Activated CD4-positive, CD25-positive, alpha-beta regulatory T cell treated with anti-CD3 and anti-CD28 coated beads, Interleukin-2, amount 50 U/mL, for 24 hours (primary cell): ENCODE measurements at regions not wholly inside any gene's neighbourhood (a gene's known extent, or its start where the extent isn't known, plus 50 kb on each side); places are given as distances from the start of the nearest gene placed in this dataset.

Experiments used
- ATAC-seq, 2 donors: fragments of 150-1000 bp; cut with Tn5 transposase; one replicate each; pipeline ENCODE4 v1.10.0; 2021; ENCODE audit warnings: mild to moderate bottlenecking in 1 of 2, moderate library complexity in 1 of 2

- no peak for ATAC-seq
These were observed 830.4 kb downstream of the GALR1 start for GRCh38 chr18:78080081-78080480.

- ATAC-seq = no peak
These were observed 831.1 kb downstream of the GALR1 start for GRCh38 chr18:78080761-78081160.

- no peak for ATAC-seq
These were observed 833.2 kb downstream of the GALR1 start for GRCh38 chr18:78082816-78083215.

- no peak for ATAC-seq
These were observed 835.9 kb downstream of the GALR1 start for GRCh38 chr18:78085241-78086185.

GRCh38 chr18:78086931-78087330 lies 837.3 kb downstream of the GALR1 start:
- ATAC-seq = no peak

GRCh38 chr18:78087338-78087737 lies 837.7 kb downstream of the GALR1 start:
- ATAC-seq = no peak

DNA sequence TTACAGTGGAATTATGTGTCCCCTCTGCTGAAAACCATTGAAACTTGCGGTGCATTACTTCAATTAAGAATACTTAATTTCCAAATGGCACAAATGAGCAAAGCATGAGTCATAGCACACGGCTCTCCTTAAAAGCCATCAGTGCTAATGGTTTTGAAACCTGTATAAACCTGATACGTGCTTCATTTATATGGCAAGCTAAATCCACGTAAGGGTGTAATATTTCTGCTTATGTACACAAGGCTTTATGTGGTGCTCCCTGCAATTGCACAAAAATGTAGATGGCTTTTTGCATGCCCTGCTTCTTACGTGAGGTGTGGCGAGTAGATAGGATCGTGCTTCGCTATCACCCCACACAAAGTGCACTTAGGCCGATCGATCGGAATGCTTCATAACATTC lies 840.9 kb downstream of the GALR1 start:
- ATAC-seq = no peak

DNA sequence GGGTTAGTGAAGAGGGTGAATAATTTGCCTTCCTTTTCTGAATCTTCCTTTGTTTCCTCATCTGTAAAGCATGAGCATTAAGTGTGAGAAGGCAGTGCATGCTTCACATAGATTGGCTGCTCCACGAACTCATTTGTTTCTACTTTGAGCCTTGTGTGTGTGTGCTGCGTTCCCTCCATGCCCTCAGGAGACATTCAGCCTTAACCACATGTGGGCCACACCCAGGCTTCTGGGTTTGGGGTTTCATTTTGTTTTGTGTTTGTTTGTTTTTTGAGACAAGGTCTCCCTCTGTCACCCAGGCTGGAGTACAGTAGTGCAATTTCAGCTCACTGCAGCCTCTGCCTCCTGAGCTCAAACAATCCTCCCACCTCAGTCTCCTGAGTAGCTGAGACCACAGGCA lies 843.3 kb downstream of the GALR1 start:
- no peak for ATAC-seq

DNA sequence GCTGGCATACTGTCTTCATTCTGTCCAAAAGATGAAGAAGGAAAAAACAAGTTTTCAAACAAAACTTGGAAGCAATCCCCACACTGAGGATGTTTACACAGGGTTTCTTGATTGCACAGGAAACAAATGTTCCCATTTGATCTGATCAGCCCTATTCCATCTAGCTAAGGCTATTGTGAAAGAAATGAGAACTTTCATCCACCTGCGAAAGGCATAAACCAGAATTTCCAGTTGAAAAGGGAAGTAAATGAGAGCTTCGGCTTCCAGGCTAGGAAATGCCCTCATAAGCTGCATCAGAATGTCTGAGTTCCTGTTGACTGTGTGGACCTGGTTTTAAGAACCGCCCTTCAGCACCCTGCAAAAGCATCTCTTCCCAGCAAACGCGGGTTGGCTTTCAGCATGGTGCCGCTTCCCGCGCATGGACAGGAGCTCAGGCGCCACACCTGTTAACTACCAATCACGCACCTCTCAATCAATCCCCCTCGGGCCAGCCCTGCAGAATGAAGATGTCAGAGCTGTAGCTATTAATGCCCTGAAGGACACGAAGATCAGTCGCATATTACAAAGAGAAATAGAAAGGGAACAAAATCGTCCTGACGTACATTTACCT lies 850.4 kb downstream of the GALR1 start:
- no peak for ATAC-seq

DNA sequence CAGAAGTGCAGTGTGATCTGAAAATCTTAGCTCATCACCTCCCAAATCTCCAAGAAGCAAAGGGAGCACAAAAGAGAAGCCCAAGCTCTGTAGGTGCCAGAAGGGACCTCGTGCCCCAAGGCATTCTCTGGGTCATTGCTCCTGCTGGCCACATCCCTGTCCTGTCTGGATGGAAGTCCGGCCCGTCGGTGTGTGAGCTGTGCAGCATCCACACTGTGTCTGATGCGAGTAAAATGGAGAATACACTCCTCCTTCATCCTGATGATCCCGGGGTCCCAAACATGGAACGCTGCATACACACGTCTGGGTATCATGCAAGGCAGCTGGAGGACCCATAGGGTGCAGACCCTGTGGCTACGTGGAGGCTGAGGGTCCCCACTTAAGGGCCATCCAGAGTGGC lies 851.4 kb downstream of the GALR1 start:
- no peak for ATAC-seq

- no peak for ATAC-seq
These were observed 852.5 kb downstream of the GALR1 start for GRCh38 chr18:78102135-78102534.

- ATAC-seq = no peak
These were observed 856.0 kb downstream of the GALR1 start for GRCh38 chr18:78105611-78106010.

DNA sequence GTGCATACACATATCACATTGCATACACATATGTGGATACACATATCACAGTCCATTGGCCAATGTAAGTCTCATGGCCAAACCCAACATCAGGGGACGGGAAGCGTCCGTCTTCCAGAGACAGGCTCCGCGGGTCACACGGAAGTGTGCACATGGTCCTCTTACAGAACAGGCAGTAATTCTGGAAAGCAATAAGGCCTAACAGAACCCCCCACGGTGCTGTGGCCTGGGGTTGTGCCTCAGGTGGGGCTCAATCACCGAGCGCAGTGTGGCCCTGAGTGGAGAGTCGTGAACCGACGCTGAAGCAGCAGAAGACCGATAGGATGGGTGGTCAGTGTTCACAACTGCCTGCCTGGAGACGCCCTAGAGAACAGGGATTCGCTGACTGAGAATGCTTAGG lies 857.3 kb downstream of the GALR1 start:
- ATAC-seq = no peak

DNA sequence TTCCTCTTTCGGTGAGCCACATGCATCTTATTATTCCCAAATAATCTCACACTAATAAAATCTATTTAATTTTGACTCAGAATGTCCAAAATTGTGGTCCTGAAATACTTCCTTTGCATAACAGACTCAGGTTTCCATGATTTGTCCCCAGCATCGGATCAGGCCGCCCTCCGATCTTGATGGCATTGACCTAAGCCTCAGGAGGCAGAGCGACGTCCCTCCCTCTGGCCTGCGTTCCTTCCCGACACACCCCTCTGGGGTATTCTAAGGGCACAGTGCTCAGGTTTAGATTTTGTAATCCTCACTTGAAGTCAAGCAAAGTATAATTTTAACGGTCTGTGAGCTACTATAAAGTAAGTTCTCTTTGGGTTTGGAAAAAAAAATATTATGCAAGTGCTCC lies 857.7 kb downstream of the GALR1 start:
- no peak for ATAC-seq

GRCh38 chr18:78108554-78108953 lies 858.9 kb downstream of the GALR1 start:
- no peak for ATAC-seq

- ATAC-seq = no peak
These were observed 863.7 kb downstream of the GALR1 start for GRCh38 chr18:78113136-78113939.

DNA sequence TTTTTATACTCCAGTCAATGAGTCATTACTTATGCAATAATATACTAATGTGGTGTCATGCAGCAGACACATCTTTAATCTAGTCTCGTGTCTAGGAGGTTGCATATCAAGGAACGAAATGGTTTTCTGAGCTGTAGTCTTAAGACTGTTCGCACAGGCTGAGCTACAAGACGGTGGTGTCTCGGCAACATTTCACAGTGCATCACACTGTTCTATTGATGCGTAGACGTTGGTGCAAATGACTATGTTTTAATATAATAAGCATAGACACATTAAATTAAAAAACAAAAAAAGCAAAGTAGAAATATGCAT lies 864.2 kb downstream of the GALR1 start:
- ATAC-seq = no peak

- ATAC-seq = no peak
These were observed 863.6 kb upstream of the SALL3 start for GRCh38 chr18:78115896-78116561.

- no peak for ATAC-seq
These were observed 856.3 kb upstream of the SALL3 start for GRCh38 chr18:78123144-78123909.

- ATAC-seq = no peak
These were observed 855.5 kb upstream of the SALL3 start for GRCh38 chr18:78123926-78124797.

DNA sequence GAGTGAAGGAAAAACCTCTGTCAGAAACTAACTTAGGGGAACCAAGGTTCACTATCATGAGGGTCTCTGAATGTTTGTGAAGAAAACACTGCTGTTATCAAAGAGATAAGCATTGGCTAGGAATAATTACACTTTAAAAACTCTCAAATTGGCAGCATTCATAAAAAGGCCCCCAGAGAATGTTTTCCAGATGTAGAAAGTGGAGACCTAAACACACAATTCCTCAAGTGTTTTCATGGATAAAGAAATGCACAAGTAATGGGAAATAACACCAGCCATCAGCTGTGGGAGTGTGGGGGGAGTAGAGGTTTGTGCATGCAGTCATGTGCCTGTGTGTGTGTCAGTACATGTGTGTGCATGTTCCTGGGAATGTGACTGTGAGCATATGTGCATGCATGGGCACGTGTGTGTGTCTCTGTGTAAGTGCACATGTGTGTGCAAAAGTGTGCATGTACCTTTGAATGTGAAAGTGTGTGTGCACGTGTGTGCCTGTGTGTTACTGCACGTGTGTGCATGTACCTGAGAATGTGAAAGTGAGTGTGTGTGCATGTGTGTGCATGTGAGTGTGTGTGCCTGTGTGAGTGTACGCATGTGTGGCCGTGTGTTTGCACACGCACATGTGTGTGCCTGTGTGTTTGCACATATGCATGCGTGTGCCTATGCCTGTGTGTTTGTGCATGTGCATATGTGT lies 854.3 kb upstream of the SALL3 start:
- no peak for ATAC-seq
